ENCODE measurements at regions not wholly inside any gene's neighbourhood (a gene's known extent, or its start where the extent isn't known, plus 50 kb on each side); places are given as distances from the start of the nearest gene placed in this dataset.
"Not testable (repeated sequence)": the region's sequence is repeated elsewhere in the genome, so short reads cannot be mapped to it uniquely, and the experiment has no call there.

DNA sequence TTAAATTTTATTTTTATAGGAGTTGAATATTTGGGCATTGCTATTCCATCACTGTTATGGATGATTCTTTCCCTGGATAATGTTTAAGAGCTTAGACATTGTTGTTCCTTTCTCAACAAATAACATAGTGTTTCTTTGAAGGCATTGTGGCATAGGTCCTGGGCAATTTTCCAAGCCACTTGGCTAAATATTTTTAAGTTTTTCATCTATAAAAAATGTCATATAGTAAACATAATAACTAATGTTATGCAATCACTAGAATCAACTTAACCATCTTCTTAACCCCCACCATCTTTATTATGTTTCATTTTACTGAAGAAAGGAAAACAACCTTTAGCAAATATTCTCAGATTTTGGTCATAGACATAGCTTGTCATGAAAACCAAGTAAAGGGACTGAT is 600.6 kb upstream of the LMO3 start:
- DNase-seq: no peak

GRCh38 chr12:17204289-17205054 is 598.5 kb upstream of the LMO3 start:
- no peak for DNase-seq

DNA sequence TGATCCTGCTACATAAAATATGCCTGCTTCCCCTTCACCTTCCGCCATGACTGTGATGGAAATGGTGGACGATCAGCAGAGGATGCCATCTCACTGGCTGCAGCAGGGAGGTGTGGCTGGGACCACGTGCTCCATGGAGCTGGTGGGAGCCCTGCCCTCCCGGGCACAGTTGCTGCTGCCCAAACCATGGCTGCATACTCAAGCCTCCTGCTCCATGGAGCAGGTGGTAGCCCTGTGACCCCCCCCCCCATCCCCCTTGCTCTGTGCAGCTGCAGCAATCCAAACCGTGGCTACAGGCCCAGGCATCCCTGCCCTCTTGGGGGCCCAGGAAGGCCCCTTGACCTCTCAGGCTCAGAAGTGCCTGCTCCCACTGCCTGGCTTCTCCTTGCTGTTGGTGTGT is 597.5 kb upstream of the LMO3 start:
- DNase-seq: no peak

GRCh38 chr12:17197971-17198370 is 592.0 kb upstream of the LMO3 start:
- DNase-seq: no peak

DNA sequence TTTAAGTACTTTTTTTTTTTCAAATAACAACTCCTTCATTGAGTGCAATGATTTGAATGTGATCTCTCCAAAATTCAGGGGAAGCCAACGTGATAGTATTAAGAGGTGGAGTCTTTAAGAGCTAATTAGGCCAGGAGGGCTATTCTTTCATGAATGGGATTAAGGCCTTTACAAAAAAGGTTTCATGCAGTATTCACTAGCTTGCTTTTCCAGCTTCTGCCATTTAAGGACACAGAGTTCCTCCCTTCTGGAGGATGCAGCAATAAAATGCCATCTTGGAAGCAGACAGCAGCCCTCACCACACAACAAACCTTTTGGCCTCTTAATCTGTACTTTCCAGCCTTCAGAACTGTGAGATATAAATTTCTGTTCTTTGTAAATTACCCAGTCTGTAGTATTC is 586.8 kb upstream of the LMO3 start:
- no peak for DNase-seq

DNA sequence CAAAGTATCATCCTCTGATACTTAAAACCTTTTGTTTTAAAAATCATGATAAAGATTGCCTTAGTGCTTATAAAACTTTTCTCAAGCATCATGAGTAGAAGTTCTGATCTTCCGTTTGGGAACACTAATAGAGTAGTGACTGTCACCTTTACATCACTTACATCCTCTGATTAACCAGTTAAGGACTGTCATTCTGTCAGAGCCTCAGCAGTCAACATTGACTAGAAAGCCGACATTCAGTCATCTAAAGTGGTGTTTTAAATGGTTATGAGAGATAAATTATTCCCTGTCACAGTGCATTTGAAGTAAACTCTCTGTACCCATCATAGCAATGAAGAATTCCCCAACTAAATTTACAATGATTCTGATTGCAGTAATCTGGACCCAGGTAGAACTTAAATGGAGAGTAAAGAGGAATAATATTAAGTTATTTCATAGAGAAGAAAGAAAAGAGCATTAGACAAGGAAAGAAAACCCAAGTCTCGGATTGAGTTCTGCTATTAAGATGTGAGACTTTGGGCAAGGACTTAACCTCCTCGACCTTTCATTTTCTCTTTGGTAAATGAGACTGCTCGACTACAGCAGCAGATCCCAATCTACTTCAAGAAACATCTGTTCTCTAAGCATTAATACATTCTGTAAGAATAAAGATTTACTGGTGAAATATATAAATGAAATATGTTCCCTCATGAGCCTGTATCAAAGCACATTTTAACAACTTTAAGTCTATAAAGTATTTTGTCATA is 563.9 kb upstream of the LMO3 start:
- no peak for DNase-seq

GRCh38 chr12:17159506-17160300 is 553.7 kb upstream of the LMO3 start:
- no peak for DNase-seq

GRCh38 chr12:17158201-17158600 is 552.2 kb upstream of the LMO3 start:
- DNase-seq: no peak

DNA sequence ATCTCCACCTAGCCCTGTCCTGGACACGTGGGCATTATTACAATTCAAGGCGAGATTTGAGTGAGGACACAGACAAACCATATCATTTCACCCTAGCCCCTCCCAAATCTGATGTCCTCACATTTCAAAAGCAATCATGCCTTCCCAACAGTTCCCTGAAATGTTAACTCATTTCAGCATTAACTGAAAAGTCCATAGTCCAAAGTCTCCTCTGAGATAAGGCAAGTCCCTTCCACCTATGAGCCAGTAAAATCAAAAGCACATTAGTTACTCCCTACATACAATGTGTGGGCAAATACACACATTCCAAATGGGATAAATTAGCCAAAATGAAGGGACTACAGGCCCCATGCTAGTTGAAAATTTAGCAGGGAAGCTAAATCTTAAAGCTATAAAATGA is 546.0 kb upstream of the LMO3 start:
- no peak for DNase-seq

DNA sequence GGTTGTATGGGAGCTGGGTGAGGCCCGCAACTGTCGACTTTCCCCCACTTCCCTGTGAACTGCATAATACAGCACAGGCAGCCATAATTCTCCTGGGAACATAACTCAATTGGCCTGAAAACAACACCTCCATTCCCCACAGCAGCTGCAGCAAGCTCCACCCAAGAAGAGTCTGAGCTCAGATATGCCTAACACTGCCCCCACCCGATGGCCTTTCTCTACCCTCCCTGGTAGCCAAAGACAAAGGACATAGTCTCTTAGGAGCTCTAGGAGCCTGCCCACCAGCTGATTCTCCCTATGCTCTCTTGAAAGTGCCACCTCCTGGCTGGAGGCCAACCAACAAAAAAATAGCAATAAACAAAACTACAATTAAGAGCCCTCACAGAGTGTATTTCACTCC is 542.7 kb upstream of the LMO3 start:
- DNase-seq: no peak

GRCh38 chr12:17142856-17143255 is 536.9 kb upstream of the LMO3 start:
- DNase-seq: no peak

DNA sequence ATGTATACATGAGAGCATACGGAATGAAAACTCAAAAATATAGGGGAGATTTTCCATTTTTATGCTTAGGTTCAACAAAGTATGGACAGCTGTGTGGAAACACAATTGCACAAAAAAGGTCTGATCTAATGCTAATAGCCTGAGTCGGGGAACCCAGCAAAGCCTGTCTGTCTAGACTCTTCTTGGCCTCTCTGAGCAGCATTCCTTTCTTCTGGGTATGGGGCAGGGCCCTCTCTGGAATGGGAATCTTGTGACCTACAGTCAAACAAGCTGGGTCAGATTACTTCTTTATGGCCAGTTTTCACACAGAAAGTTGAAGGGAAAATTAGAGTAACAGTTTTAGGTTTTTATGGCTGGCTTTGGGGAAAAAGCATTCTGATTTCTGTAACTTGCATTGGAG is 534.0 kb upstream of the LMO3 start:
- DNase-seq: no peak

- DNase-seq: no peak
These were observed 531.4 kb upstream of the LMO3 start for GRCh38 chr12:17137396-17137795.

DNA sequence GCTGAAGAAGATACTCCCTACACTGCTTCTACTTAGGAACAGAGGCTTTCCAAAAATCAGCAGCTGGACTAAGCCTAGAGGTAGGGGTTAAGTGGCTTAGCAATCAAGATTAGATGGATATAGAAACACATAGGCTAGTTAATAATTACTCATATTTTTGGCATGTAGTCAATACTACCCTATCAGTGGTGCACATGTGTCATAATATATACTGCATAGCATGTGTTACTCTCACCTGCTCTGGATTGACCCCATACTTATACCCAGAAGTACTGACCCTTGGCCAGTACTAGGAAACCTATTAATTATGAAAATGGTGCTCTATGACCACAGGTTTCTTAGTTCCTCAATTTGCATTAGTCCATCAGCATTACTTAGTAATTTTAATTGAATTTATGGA is 528.4 kb upstream of the LMO3 start:
- no peak for DNase-seq

DNA sequence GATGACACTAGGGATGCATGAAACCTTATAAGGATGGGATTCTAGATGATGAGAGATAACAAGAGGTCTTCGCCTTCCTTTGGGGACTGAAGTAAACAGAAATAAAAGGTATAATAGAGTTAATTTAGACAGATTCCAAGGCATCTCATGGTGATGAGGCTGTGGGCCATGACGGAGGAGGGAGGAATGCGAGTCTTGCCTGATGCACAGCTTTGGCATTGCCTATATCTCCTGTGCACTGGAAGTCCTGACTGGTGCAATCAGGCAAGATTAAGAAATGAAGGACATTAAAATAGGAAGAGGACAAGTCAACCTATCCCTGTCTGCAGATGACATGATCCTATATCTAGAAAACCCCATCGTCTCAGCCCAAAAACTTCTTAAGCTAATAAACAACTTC is 526.4 kb upstream of the LMO3 start:
- DNase-seq: no peak

DNA sequence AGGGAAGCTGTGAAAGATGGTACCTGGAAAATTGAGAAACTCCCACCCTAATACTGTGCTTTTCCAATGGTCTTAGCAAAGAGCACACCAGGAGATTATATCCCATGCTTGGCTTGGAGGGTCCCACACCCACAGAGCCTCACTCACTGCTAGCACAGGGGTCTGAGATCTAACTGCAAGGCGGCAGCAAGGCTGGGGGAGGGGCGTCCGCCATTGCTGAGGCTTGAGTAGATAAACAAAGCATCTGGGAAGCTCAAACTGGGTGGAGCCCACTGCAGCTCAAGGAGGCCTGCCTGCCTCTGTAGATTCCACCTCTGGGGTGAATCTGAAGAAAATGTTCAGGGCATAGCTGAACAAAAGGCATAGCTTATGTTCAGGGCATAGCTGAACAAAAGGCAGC is 510.6 kb upstream of the LMO3 start:
- not testable (repeated sequence) for DNase-seq

DNA sequence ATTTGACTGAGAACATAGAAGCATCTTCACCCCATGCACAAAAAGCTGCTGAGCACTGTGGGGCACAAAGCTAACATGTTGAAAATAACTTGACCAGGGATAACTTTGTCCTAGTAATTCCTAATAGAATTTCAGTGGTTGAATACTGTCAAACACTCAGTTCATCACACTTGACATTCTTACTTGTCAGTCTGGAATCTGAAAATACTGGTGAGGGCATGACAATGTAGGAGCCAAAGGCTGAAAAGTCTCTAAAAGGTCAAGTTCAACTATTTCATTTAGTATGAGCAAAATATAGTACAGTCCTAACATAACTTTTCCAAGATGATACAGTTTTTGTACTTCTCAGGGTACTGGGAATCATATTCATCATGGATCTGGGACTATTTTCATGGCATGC is 504.4 kb upstream of the LMO3 start:
- no peak for DNase-seq

DNA sequence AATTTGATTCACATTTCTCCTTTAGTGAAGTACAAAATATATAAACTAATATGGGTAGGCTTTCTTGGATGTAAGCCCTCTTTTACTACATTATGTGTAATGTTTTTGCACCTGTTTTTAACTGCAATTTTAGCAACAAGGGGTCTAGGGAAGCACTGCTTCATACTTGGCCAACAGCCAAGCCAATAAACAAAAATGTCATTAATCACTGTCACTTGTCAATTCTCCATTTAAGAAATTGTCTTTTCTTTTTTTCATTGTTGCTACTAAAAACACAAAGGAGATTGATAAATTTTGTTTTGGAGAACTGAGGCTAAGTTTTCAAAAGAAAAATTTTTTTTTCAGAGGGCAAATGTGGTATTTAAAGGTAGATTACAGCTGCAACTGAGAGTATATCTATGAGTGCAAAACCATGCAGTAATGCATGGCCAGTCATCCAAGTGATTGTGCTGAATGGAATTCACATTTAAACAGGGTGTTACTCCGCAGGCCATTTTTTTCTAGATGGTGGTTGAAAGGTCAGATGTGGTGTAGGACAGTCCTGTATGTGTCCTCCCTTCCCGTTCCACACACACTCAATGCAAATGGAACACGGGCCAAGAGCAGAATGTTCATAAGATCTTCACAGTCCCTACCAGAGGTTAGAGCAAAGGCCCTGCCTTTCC is 503.0 kb upstream of the LMO3 start:
- no peak for DNase-seq

DNA sequence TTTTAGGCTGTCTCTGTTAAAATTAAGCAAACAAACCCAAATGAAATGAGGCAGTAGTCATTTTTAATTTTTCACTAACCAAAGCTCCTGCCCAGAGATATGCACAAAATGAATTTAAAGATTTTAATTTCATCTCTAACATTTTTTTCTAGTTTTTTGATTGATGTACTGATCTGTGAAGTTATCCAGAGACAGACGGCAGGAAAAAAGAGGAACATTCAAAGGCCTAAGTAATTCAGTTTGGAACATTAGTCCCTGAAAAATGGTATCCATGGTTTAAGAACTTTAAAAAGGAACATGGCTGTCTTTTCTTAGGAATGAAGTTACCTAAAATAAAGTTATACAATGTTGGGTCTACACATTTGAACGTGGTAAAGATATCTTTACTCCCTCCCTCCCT is 498.8 kb upstream of the LMO3 start:
- DNase-seq: no peak

GRCh38 chr12:17097674-17098073 is 491.7 kb upstream of the LMO3 start:
- no peak for DNase-seq

DNA sequence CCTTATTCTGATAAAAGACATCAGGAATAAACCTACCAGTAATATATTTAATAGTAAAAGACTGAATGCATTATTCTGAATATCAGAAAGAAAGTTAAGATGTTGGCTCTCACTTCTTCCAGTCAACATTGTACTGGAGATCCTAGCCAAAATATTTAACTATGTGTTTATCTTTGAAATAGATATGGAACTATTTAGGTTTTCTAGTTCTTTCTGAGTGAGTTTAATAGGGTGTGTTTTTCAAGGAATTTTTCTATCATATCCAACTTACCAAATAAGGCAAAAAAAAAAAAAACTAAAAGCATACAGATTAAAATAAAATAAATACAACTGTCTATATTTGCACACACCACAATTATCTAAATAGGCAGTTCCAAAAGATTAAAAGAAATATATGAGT is 478.9 kb upstream of the LMO3 start:
- no peak for DNase-seq

DNA sequence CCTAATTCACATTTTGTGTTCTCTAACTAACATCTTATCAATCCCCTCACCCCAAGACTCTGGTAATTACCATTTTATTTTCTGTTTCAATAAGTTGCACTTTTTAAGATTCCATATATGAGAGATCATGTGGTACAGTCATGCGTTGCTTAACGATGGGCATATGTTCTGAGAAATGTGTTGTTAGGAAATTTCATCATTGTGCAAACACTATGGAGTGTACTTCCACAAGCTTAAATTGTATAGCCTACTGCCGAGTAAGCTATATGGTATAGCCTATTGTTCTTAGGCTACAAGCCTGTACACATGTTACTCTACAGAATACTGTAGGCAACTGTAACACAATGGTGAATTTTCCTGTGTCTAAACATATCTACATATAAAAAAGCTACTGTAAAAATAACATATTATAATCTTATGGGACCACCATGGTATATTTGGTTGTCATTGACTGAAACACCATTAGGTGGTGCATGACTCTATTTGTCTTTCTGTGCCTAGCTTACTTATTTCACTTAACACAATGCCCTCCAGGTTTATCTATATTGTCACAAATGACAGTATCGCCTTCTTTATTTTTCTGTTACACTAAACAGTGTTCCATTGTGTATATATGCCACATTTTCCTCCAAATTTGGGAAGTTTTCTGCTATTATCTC is 473.4 kb upstream of the LMO3 start:
- no peak for DNase-seq

- no peak for DNase-seq
These were observed 471.6 kb upstream of the LMO3 start for GRCh38 chr12:17077594-17077993.

Measured in stimulated activated CD8-positive, alpha-beta memory T cell treated with anti-CD3 and anti-CD28 coated beads, Interleukin-4, amount 100 ng/mL, for 48 hours (primary cell).